Right lobe of liver (tissue), 6 donors: ENCODE measurements at regions not wholly inside any gene's neighbourhood (a gene's known extent, or its start where the extent isn't known, plus 50 kb on each side); places are given as distances from the start of the nearest gene placed in this dataset.

Source experiments
- ATAC-seq, 4 donors: fragments of 200-7000 bp; cut with Tn5 transposase; one replicate each; pipeline ENCODE4 v1.9.1; 2020; ENCODE audit warnings: mild to moderate bottlenecking in 4 of 4, moderate library complexity in 4 of 4
- DNase-seq, 3 donors: peaks; one replicate each; pipeline ENCODE4 v3.0.0-alpha.2; 2020
- H3K27ac ChIP-seq, 3 donors: fragments of 200-600 bp; one replicate each; pipeline ENCODE4 v1.8.0; 2022
- H3K27me3 ChIP-seq, 2 donors: fragments of 200-600 bp; one replicate each; pipeline ENCODE4 v1.8.0; 2022
- H3K36me3 ChIP-seq, 4 donors: fragments of 200-600 bp; sonication (generic) in 1 of 4; one replicate each; pipeline versions ENCODE4 v1.5.1 to v1.8.0; 2017 to 2022; ENCODE audit warnings: control low read depth in 1 of 4
- H3K4me1 ChIP-seq, 4 donors: fragments of 200-600 bp; sonication (generic) in 1 of 4; one replicate each; pipeline versions ENCODE4 v1.5.1 to v1.8.0; 2017 to 2022; ENCODE audit warnings: control low read depth in 1 of 4
- H3K4me3 ChIP-seq, 3 donors: fragments of 200-600 bp; one replicate each; pipeline ENCODE4 v1.8.0; 2022
- H3K9me3 ChIP-seq, 4 donors: fragments of 200-600 bp; sonication (generic) in 1 of 4; one replicate each; pipeline versions ENCODE4 v1.5.1 to v1.8.0; 2017 to 2022; ENCODE audit warnings: control low read depth in 1 of 4
- CTCF ChIP-seq, 4 donors: fragments of 200-600 bp in 3 of 4; fragments of 450-650 bp in 1 of 4; IDR thresholded peaks; one replicate each; pipeline versions ENCODE4 v1.5.1 to v1.8.0; 2016 to 2022; ENCODE audit warnings: antibody characterized with exemption in 4 of 4, mild to moderate bottlenecking in 2 of 4
- POLR2A ChIP-seq: fragments of 450-650 bp; IDR thresholded peaks from one replicate; pipeline ENCODE4 v1.6.1; 2017; ENCODE audit warnings: antibody characterized with exemption, mild to moderate bottlenecking
- WGBS: methylation state at CpG from one replicate; pipeline ENCODE4 v1.1.6; 2018; ENCODE audit warnings: low coverage, low lambda C conversion rate; ENCODE audit not compliant: insufficient coverage; ENCODE audit errors: missing lambda C conversion rate; 5-methylcytosine and 5-hydroxymethylcytosine counted together
- intact Hi-C, 2 donors: fragments of 100-400 bp; cut with DNase I; formaldehyde crosslinking; loops; one replicate each; pipeline versions ENCODE4 v1.11.2 to v1.14.1; 2022
- donor health status: DM: no; HTN: yes; CAD: no.
- donor health status: DM: no; HTN: no; CAD: no.
- donor health status: DM: no; HTN: no; CAD: no.
- donor health status: DM: no; HTN: yes; CAD: no.
- donor health status: DM: no; HTN: yes; CAD: no.

DNA sequence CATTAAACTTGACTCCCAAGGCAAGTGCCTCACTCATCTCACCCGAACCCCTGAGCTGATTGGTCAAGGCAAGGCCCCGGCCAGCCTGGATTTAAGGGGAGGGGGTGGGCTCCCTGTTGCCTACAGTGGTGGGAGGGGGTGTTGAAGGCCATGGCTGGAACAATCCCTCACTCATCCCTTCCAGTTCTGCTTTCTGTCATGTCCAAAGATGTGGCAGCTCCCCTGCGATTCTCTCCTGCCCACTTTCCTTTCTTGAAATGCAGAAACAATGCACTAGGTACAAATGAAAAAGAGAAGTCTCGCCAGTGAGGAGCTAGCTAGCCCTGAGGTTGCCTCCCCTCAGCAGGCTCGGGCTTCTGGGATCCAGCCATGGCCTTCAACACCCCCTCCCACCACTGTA is 240.9 kb downstream of the SYK start:
- ATAC-seq (no peak), DNase-seq (no peak)
- no peaks in the 10 kb centered on the region for H3K27me3 ChIP-seq
- peaks cover 0 to 13% (median 5%) of the 10 kb centered on the region in 4 donors for H3K4me1 ChIP-seq
- 88% methylated on average over 4 of the region's 5 CpGs for WGBS
- no peaks in the 10 kb centered on the region for H3K36me3 ChIP-seq
- TF ChIP-seq POLR2A (no peak), CTCF (IDR thresholded peaks at IDR 0.05) (no peak)
- no peak overlapping the region for H3K4me3 ChIP-seq
- no peak overlapping the region for H3K27ac ChIP-seq
- no peaks in the 10 kb centered on the region for H3K9me3 ChIP-seq
- intact Hi-C loops = no loop called here

DNA sequence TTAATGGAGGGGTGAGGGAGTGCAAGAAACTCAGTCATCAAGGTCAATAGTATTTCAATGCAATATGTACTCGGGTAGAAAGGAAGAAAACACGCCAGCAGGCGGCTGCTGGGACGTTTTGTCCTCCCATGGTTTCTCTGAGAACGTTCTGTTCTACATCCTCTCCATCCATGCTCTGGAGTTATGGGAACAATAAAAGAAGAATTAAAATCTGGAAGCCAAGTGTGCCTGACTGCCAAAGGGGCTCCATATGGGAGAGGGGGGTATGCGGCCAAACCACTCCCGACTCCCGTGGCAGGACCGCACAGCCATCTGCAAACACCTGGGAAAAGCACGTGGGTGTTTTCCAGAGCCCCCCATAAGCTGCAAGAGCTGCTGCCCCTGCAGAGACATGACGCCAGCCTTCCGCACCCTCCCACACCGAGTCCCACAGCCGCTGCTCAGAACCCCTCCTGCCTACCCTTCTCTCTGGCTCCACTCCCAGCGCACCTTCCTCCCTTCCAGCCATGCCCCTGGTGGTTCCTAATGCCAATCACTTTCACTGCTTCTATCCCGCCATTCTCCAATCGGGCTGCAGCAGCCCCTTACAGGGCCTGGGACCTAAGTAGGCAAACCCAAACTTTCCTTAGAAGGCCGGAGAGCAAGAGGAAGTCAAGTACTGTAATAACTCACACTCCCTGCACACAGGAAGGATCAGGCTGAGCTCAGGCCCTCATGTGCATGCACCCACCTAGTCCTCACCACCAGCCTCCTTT is 241.6 kb downstream of the SYK start:
- ATAC-seq (no peak), DNase-seq (no peak)
- Histone ChIP-seq H3K36me3 (no peaks in the 10 kb centered on the region), H3K27ac (no peak overlapping the region), H3K27me3 (no peaks in the 10 kb centered on the region), H3K4me3 (no peak overlapping the region), H3K9me3 (no peaks in the 10 kb centered on the region), H3K4me1 (peaks cover 0 to 6% (median 2%) of the 10 kb centered on the region in 4 donors)
- 85% methylated on average over 11 of the region's 18 CpGs for whole genome bisulfite sequencing
- intact Hi-C loops = no loop called here
- TF ChIP-seq POLR2A = no peak
- TF ChIP-seq CTCF (IDR thresholded peaks at IDR 0.05) = no peak

DNA sequence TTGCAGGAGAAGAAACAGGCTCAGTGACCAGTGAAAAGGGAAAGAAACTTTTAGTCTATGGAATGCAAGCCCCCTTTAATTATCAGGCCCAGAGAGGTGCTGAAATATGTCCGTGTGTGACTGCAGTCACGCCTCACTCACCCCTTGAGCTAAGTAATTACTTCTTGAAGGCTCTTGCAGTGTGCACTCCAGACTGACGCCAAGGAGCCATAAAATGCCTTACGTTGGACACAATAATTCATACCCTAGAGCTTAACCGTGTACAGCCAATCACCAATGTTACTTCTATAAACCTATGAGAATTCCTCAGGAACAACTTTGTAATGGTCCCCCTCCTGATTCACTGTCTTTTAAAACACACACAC is 242.2 kb downstream of the SYK start:
- H3K4me3 ChIP-seq = no peak overlapping the region
- peaks cover 0 to under 1% (median 0%) of the 10 kb centered on the region in 4 donors for H3K4me1 ChIP-seq
- no peaks in the 10 kb centered on the region for H3K27me3 ChIP-seq
- H3K9me3 ChIP-seq = no peaks in the 10 kb centered on the region
- TF ChIP-seq POLR2A (no peak), CTCF (IDR thresholded peaks at IDR 0.05) (no peak)
- 88% methylated on average over 5 of the region's 5 CpGs for WGBS
- intact Hi-C loops = no loop called here
- no peaks in the 10 kb centered on the region for H3K36me3 ChIP-seq
- no peak for ATAC-seq
- H3K27ac ChIP-seq = no peak overlapping the region
- DNase-seq = no peak

GRCh38 chr9:91044354-91044753 is 242.7 kb downstream of the SYK start:
- Histone ChIP-seq H3K27me3 (no peaks in the 10 kb centered on the region), H3K36me3 (no peaks in the 10 kb centered on the region), H3K27ac (no peak overlapping the region), H3K4me3 (no peak overlapping the region), H3K4me1 (no peaks in the 10 kb centered on the region), H3K9me3 (no peaks in the 10 kb centered on the region)
- ATAC-seq (no peak), DNase-seq (no peak)
- WGBS = 67% methylated on average over 1 of the region's 3 CpGs
- intact Hi-C loops = no loop called here
- TF ChIP-seq CTCF (IDR thresholded peaks at IDR 0.05) (no peak), POLR2A (no peak)
